T47D (cell line): ENCODE measurements at regions not wholly inside any gene's neighbourhood (a gene's known extent, or its start where the extent isn't known, plus 50 kb on each side); places are given as distances from the start of the nearest gene placed in this dataset.

Experiments
- DNase-seq, 2 experiments: peaks; one replicate each; pipeline versions ENCODE4 v3.0.0 to v3.0.0-alpha.2; 2011 to 2012; ENCODE audit warnings: low read depth in 1 of 2, low spot score in 1 of 2
- JUND ChIP-seq: IDR thresholded peaks from 2 replicates; pipeline ENCODE4 v1.6.1; 2012; ENCODE audit warnings: low read depth
- in situ Hi-C: cut with HindIII; loops from 2 replicates; pipeline ENCODE4 v1.10.0; 2016; ENCODE audit warnings: low sequenced_read_pairs, low pct_unique_long_range_greater_than_20kb

DNA sequence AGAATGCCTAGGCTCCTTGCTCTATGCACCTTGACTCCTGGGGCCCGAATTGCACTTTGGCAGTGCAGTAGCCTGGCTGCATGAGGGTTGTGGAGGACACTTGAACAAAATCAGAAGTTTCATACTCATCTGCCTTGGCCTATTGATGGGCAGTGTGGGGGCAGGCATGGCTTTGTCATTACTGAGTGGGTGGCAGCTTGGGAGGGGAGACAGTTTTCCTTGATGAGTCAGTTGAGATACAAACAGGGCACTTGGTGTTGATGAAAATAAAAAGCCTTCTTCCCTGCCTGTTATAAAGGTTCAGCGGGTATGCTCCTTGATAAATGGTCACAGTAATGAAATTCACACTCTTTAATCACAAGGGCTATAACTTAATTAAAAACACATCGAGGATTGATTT lies 126.8 kb upstream of the MAMLD1 start:
- no peak for DNase-seq
- in situ Hi-C loops, result no loop called here
- no peak for TF ChIP-seq JUND

GRCh38 chrX:150238632-150239382 lies 124.3 kb upstream of the MAMLD1 start:
- no peak for DNase-seq
- in situ Hi-C loops, result no loop called here
- TF ChIP-seq JUND, result no peak

- TF ChIP-seq JUND, result no peak
- no peak for DNase-seq
- in situ Hi-C loops, result no loop called here
Observed at GRCh38 chrX:150239946-150240642, 123.0 kb upstream of the MAMLD1 start.

DNA sequence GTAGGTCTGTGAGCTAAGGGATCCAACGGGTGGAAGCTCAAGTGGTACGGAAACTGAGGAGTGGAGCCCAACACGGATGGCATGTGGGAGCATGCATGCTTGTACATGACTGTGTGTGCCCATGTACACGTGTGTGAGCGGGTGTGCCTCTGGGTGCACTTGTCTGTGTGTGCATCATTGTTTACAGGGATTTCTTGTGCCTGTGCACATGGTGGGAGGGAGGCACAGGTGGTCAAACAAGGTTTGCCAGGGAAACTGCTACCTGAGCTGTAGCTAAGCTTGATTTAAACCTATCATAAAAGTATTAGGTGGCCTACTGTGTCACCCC lies 122.5 kb upstream of the MAMLD1 start:
- DNase-seq, result no peak
- no peak for TF ChIP-seq JUND

DNA sequence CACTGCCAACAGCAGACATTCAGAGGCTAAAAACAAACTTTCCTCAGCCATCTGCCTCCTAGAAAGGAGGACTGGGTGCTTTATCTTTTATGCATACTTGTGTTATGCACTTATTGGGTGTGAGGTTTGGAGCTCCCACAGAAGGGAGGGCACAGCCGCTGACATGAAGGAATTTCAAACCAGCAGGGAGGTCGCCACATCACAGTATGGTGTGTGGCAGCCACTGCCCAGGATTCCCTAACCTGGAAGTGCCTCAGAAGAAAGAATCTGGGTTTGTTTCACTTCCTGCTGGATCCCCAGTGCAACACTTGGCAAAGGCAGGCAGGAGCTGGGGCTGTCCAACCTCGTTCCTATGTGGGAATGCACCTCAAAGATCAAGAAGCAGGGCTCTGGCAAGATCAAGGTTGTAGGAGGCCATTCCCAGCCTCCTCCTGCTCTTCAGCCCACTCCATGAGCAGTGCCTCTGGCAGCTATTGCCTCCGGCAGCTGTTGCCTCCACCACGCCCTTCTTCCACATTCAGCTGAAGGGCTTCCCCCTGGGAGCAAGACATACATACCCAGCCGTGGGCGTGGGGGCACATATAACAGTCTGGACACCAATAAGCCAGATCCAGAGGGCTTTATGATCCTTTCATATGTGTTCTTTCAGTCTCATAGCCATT lies 109.0 kb upstream of the MAMLD1 start:
- TF ChIP-seq JUND, result no peak
- in situ Hi-C loops, result no loop called here
- DNase-seq, result no peak

More for the DNA sequence above, 122.5 kb upstream of the MAMLD1 start:
- in situ Hi-C loops, result no loop called here

DNA sequence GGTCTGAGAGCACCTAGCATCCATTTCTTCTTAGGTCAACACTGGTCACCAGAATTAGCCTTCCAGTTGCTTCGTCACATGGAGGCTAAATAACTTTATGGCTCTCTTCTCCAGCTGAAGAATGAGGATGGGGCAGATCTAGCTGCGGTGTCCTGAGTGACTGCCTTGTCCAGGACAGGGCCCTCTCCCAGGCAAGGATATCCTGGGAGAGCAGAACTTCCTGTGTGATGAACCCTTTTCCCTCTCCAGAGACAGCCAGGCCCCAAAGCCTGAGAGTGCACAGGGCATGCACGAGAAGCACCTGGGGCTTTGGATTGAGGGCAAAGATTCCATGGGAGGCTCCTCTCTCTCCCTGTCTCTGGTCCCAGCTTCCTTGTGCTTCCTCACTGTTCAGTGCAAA lies 108.2 kb upstream of the MAMLD1 start:
- DNase-seq, result no peak
- TF ChIP-seq JUND, result no peak
- in situ Hi-C loops, result no loop called here

- no peak for TF ChIP-seq JUND
- in situ Hi-C loops, result no loop called here
- DNase-seq, result no peak
Observed at GRCh38 chrX:150255441-150256296, 107.4 kb upstream of the MAMLD1 start.

GRCh38 chrX:150256297-150256650 lies 106.8 kb upstream of the MAMLD1 start:
- no peak for TF ChIP-seq JUND
- in situ Hi-C loops, result no loop called here
- DNase-seq, result no peak

GRCh38 chrX:150257353-150258175 lies 105.6 kb upstream of the MAMLD1 start:
- TF ChIP-seq JUND, result no peak
- in situ Hi-C loops, result no loop called here
- no peak for DNase-seq

DNA sequence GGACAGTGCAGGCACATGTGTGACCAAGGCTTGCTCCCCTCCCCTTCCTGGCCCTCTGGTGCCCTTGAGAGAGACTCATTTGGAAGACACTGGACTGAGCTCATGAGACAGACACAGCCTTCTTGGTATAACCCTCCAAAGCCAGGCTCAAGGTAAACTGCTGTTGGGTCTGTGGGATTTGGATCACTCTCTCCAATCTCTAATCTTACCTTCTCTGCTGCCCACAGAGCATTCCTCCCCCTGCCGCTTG lies 105.0 kb upstream of the MAMLD1 start:
- no peak for TF ChIP-seq JUND
- in situ Hi-C loops, result no loop called here
- DNase-seq, result no peak

- DNase-seq, result no peak
- in situ Hi-C loops, result no loop called here
Observed at GRCh38 chrX:150258463-150259430, 104.4 kb upstream of the MAMLD1 start.

More at GRCh38 chrX:150258463-150259430, 104.4 kb upstream of the MAMLD1 start:
- TF ChIP-seq JUND, result no peak
